ENCODE measurements at regions not wholly inside any gene's neighbourhood (a gene's known extent, or its start where the extent isn't known, plus 50 kb on each side); places are given as distances from the start of the nearest gene placed in this dataset.

- peak; percentile 64 for DNase-seq (ENCODE audit: low spot score)
These were observed 236.9 kb downstream of the AR start for GRCh38 chrX:67780694-67781109.

- no peak for DNase-seq (ENCODE audit: low spot score)
These were observed 237.3 kb downstream of the AR start for GRCh38 chrX:67781132-67781531.

- no peak for DNase-seq (ENCODE audit: low spot score)
These were observed 240.9 kb downstream of the AR start for GRCh38 chrX:67784712-67785111.

GRCh38 chrX:67787196-67787595 lies 243.4 kb downstream of the AR start:
- no peak for DNase-seq (ENCODE audit: low spot score)

- DNase-seq (ENCODE audit: low spot score) = no peak
These were observed 245.7 kb downstream of the AR start for GRCh38 chrX:67789536-67789935.

Data from left forelimb (tissue), 1 donor.